ENCODE measurements at regions not wholly inside any gene's neighbourhood (a gene's known extent, or its start where the extent isn't known, plus 50 kb on each side); places are given as distances from the start of the nearest gene placed in this dataset.

DNA sequence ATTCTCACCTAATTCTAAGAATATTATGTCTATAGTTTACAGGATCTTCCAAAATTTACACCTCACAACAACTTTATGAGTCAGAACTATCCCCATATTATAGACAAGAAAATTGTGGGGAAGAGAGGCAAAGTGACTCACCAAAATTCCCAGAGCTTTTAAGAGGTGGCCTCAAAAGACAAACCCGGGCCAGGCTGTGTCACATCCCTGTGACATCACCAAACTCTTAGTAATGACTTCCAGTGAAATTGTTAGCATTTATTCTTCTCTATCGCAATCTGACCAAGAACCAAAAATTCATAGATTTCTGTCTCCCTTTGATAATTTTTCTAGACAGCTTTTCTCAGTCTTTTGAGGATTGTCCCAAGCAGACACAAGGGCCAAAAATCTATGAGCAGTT lies 134.3 kb downstream of the SNX19 start:
- no peak for DNase-seq

- DNase-seq: no peak
Observed at GRCh38 chr11:130782361-130783222, 133.7 kb downstream of the SNX19 start.

DNA sequence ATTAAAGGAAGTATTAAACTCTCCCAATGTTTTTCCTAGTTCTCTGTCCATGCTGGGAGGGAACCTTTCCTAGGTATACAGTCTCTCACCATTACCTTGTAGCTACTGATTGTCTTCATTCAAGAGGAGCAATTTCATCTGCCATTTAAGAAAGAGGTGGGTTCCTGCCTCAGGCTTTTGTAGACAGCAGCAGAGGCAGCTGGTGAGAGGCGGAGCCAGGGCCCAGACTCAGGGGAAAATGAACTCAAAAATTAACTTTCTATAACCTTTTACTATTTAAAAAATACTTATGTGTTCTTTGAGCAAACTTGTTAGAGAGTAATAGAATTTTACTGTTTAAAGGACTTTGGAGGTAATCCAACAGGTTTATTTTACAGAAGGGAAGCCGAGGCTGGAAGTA lies 133.0 kb downstream of the SNX19 start:
- no peak for DNase-seq

GRCh38 chr11:130785380-130786116 lies 130.7 kb downstream of the SNX19 start:
- no peak for DNase-seq

- no peak for DNase-seq
Observed at GRCh38 chr11:130786586-130786985, 129.7 kb downstream of the SNX19 start.

DNA sequence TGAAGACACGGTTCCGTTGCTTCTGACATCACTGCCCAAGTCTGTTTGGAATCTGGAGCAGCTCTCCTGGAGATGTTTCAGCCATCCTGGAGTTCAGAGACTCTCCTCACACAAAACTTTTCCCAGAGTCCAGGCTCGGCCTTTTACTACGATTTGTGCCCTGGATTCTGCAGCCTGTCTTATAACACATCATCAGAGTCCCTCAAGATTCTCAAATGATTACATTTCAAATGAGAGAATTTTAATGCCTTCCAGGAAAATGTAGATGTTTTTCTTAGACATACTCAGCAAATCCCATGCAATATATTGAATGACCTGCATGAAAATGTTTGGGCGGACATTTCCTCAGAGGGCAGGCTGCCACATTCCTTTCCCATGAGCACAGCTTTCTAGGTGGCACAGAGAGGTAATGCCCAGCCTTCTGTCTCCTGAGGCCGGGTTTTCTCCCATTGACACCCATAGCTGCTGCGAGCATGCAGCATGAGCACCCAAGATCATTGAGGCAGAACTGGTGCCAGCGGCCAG lies 129.1 kb downstream of the SNX19 start:
- DNase-seq: no peak

DNA sequence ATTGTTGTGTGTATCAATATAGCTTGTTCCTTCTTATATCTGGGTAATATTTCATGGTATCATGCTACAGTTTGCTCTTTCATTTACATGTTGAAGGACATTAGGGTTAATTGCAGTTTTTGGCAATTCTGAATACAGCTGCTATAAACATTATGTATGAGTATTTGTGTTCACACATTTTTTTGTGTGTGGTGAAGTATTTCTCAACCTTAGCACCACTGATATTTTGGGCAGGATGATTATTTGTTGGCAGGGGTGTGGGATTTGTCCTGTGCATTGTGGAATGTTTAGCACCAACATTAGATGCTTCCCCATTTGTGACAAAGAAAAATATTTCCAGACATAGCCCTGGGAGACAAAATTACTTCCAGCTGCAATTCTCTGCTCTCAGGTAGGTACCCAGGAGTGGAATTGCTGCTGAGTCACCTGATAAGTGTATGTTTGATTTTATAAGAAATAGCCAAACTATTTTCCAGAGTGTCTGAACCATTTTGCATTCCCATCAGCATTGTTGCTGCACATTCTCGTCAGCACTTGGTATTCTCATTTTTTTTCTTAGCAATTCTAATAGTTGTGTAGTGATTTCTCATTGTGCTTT lies 128.2 kb downstream of the SNX19 start:
- no peak for DNase-seq

DNA sequence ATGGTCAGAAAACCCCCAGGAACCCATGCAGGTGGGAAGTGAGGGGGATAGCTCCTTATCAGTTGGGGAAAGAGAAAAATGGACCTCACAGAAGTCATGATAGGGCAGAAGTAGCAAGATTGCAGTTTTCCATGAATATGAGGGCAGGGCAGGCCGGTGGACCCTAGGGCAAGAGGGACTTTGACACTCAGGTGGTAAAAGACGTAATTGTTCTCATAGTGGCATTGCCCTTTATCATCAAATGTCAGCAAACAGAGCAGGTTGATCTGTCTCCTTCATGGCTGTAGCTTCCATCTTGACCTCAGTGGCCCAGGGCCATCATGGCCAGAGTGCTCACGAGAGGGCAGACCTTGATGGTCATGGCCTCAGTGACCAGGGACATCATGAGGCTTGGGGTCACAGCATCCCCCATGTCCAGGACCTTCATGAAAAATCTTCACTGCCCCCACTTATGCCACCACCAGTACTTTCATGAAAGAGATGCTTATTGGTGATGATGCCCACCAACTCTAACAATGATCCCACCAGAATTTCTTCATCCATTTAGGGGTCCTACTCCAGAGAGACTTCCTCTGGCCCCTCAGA lies 127.1 kb downstream of the SNX19 start:
- DNase-seq: no peak

- no peak for DNase-seq
Observed at GRCh38 chr11:130790689-130791088, 125.6 kb downstream of the SNX19 start.

DNA sequence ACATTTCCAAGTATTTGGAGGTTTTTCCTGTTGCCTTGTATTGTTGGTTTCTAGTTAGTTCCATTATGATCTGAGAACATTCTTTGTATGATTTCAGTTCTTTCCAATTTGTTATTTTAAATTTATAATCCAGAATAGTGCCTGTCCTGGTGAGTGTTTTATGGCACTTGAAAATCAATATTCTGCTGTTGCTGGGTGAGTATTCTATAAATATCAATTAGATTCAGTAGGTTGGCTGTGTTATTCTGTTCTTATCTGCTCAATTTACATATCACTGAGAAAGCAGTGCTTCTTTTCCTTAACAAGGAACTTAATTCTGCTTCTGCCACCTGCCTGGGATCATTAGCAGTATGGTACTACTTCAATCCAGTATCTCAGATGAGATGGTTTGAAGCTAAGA lies 123.5 kb downstream of the SNX19 start:
- DNase-seq: no peak

GRCh38 chr11:130796828-130797227 lies 119.5 kb downstream of the SNX19 start:
- DNase-seq: no peak

DNA sequence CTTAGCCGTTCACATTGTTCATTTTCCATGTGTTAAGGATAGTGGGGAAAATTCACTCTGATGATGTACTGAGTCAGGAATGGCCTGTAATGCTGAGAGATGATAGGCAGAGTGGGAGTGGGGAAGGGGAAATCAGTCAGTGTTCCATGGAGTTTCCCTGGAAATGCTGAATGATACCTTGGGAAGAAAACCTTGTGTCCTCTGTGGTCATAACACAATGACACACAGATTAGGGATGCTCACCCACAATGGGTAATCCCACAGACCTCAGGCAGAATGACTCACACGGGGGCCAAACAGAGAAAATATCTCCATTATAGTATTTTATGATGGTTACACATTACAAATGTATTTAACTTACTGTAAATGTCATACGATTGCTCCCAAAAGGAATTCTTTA lies 118.0 kb downstream of the SNX19 start:
- no peak for DNase-seq

DNA sequence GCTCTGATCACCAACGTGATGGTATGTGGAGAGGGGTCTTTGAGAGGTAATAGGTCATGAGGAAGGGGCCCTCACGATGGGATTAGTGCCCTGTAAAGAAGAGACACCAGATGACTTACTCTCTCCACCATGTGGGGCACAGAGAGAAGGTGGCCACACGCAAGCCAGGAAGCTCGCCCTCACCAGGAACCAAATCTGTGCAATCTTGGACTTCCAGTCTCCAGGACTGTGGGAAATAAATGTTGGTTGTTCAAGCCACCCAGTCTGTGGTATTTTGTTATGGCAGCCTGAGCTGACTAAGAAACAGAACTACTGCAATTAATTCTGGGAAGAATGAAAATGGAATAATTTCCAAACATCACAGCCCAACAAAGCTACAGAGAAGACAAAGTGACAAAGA lies 117.5 kb downstream of the SNX19 start:
- no peak for DNase-seq

- no peak for DNase-seq
Observed at GRCh38 chr11:130801333-130802122, 114.8 kb downstream of the SNX19 start.

DNA sequence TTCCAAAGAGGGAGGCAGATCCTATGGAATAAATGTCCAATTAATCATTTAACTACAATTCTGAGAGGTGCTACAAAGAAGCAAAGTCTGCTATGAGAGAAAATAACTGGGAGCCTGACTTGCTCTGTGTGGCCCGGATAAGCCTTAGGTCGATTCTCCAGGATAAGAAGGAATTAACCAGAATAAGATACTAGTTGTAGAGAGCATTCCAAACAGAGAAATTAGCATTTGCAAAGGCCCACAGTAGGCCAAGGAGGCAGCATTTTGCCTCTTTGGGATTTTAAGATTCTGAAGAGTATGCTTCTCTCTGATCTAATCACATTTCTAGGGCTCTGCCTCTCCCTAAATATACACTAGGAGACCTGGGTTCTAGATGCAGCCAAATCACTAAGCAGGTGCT lies 113.7 kb downstream of the SNX19 start:
- no peak for DNase-seq

GRCh38 chr11:130804306-130805076 lies 111.8 kb downstream of the SNX19 start:
- DNase-seq: peak; percentile 78

GRCh38 chr11:130806746-130807145 lies 109.5 kb downstream of the SNX19 start:
- peak; percentile 17 for DNase-seq

GRCh38 chr11:130808541-130808940 lies 107.7 kb downstream of the SNX19 start:
- DNase-seq: no peak

DNA sequence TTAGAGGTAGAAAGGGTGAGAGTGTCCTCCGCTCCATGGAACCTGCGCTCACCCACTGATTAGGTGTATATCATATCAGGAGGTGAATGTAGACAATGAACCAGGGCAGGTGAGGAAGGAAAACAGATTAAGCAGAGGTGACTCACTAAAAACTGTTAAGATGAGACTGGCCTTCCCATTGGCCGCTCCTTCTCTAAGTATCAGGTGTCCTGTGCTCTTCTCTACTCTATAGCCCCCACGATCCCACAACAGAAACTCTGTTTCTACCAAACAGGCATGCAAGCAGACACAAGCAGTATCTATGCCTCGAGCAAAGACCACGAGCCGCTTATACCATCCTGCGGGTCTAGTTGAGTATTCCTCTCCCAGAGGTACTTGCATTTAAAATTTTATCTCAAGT lies 103.1 kb downstream of the SNX19 start:
- no peak for DNase-seq

DNA sequence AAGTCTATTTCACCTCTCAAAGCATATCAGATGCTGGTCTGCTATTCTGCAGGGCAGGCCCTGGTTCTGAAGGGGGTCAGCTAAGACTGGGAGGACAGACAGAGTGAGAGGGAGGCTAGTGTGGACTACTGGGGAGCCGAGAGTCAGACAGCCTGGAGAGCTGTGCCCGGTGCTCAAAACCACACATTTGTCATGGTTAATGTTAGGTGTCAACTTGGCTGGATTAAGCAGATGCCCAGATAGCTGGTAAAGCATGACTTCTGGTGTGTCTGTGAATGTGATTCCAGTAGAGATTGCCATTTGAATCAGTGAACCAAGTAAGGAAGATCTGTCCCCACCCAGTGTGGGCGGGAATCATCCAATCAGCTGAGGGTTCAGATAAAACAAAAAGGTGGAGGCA lies 102.6 kb downstream of the SNX19 start:
- no peak for DNase-seq

GRCh38 chr11:130814440-130815096 lies 101.7 kb downstream of the SNX19 start:
- peak; percentile 21 for DNase-seq
